GM12878 (cell line): ENCODE measurements at regions not wholly inside any gene's neighbourhood (a gene's known extent, or its start where the extent isn't known, plus 50 kb on each side); places are given as distances from the start of the nearest gene placed in this dataset.

Experiments
- ATAC-seq: fragments of 200-7000 bp; cut with Tn5 transposase; 3 replicates; pipeline ENCODE4 v1.9.1; 2020; ENCODE audit warnings: mild to moderate bottlenecking, moderate library complexity
- BruUV-seq: library from RNA; stranded (reverse); fragments of 400-500 nt; replicated peaks from 2 replicates; lab custom pipeline; 2021; lab: Mats Ljungman, UMichigan
- CTCF ChIA-PET: fragments of 300-600 bp; sonication (Branson Sonifier 250); formaldehyde crosslinking; extraction: SDS; loops from one replicate; lab custom pipeline; 2021; ENCODE audit warnings: inconsistent platforms; lab: Yijun Ruan, JAX
- POLR2A ChIA-PET: fragments of 350-600 bp; formaldehyde crosslinking; extraction: SDS; loops from one replicate; lab custom pipeline; 2021; ENCODE audit warnings: inconsistent platforms; lab: Charles Lee
- RAD21 ChIA-PET: fragments of 300-600 bp; sonication (Branson Sonifier 250); formaldehyde crosslinking; loops from one replicate; lab custom pipeline; 2023; ENCODE audit warnings: antibody characterized with exemption; ENCODE audit not compliant: unreplicated experiment; lab: Charles Lee
- SMC1A ChIA-PET: fragments of 300-600 bp; sonication (Branson Sonifier 250); formaldehyde crosslinking; loops from one replicate; lab custom pipeline; 2023; ENCODE audit not compliant: unreplicated experiment, uncharacterized antibody; lab: Charles Lee
- DNase-seq: peaks from one replicate; pipeline ENCODE4 v3.0.0-alpha.2; 2011; ENCODE audit warnings: low read depth, low spot score
- FAIRE-seq: peaks from 3 replicates; lab custom pipeline; 2011; peaks lifted over from hg19 to GRCh38; lab: Jason Lieb, UNC
- H2AFZ ChIP-seq: 2 replicates; pipeline ENCODE4 v1.6.0; 2011; ENCODE audit warnings: low read depth, low read length, control low read depth; ENCODE audit not compliant: control insufficient read depth
- H3K27ac ChIP-seq: 2 replicates; pipeline ENCODE4 v1.5.1; 2011; ENCODE audit warnings: control low read depth; ENCODE audit not compliant: control insufficient read depth, insufficient read depth
- H3K27me3 ChIP-seq, 2 experiments: replicated peaks in 1 of 2; 2 replicates each; pipeline versions ENCODE4 v1.6.0 to v1.6.1; 2011; ENCODE audit warnings: low read length in 1 of 2; ENCODE audit not compliant: control insufficient read depth in 2 of 2, insufficient read depth in 2 of 2
- H3K36me3 ChIP-seq, 2 experiments: 2 replicates each; pipeline ENCODE4 v1.5.1; 2011; ENCODE audit warnings: low read length in 1 of 2; ENCODE audit not compliant: control insufficient read depth in 2 of 2, insufficient read depth in 2 of 2
- H3K4me1 ChIP-seq: 2 replicates; pipeline ENCODE4 v1.6.1; 2011; ENCODE audit warnings: mild to moderate bottlenecking, low read length, moderate library complexity, mixed read lengths; ENCODE audit not compliant: control insufficient read depth, insufficient read depth
- H3K4me2 ChIP-seq: 2 replicates; pipeline ENCODE4 v1.6.0; 2011; ENCODE audit warnings: control low read depth; ENCODE audit not compliant: control insufficient read depth, insufficient read depth
- H3K4me3 ChIP-seq: fragments of 200-600 bp; sonication (generic); 2 replicates; pipeline ENCODE4 v1.5.1; 2016
- H3K79me2 ChIP-seq: 2 replicates; pipeline ENCODE4 v1.6.0; 2011; ENCODE audit warnings: low read length; ENCODE audit not compliant: control insufficient read depth, insufficient read depth
- H3K9ac ChIP-seq: 2 replicates; pipeline ENCODE4 v1.8.0; 2011; ENCODE audit warnings: low read length, control low read depth, mixed read lengths; ENCODE audit not compliant: control insufficient read depth, insufficient read depth
- H3K9me3 ChIP-seq: replicated peaks from 3 replicates; pipeline ENCODE4 v1.5.1; 2011; ENCODE audit warnings: mild to moderate bottlenecking, low read length; ENCODE audit not compliant: control insufficient read depth, insufficient read depth
- H4K20me1 ChIP-seq: 2 replicates; pipeline ENCODE4 v1.6.0; 2011; ENCODE audit not compliant: control insufficient read depth, insufficient read depth
- CREM ChIP-seq: IDR thresholded peaks from 2 replicates; pipeline ENCODE4 v1.6.1; 2014; ENCODE audit warnings: antibody characterized with exemption, low read depth
- MTA2 ChIP-seq: fragments of 450-650 bp; IDR thresholded peaks from 2 replicates; pipeline ENCODE4 v1.6.1; 2016; ENCODE audit warnings: low read depth, mild to moderate bottlenecking, moderate library complexity
- RBBP5 ChIP-seq: fragments of 200-600 bp; sonication (generic); conservative IDR thresholded peaks from 2 replicates; pipeline ENCODE4 v1.6.1; 2016
- RELA ChIP-seq: fragments of 450-650 bp; IDR thresholded peaks from 2 replicates; pipeline ENCODE4 v1.8.0; 2014; ENCODE audit warnings: borderline replicate concordance; ENCODE audit not compliant: partially characterized antibody
- SMAD5 ChIP-seq: IDR thresholded peaks from 2 replicates; pipeline ENCODE4 v1.6.1; 2016; ENCODE audit warnings: antibody characterized with exemption, low read depth
- SP1 ChIP-seq: IDR thresholded peaks from one replicate; pipeline ENCODE4 v1.6.1; 2011; ENCODE audit warnings: low read depth, low read length
- TCF7 ChIP-seq: IDR thresholded peaks from 2 replicates; pipeline ENCODE4 v1.6.1; 2014; ENCODE audit warnings: antibody characterized with exemption, borderline replicate concordance
- ZNF24 ChIP-seq: fragments of 450-650 bp; IDR thresholded peaks from 2 replicates; pipeline ENCODE4 v1.6.1; 2017; ENCODE audit warnings: antibody characterized with exemption, mild to moderate bottlenecking
- ZNF622 ChIP-seq: fragments of 450-650 bp; IDR thresholded peaks from 2 replicates; pipeline ENCODE4 v1.6.1; 2017; ENCODE audit warnings: mild to moderate bottlenecking, inconsistent platforms
- WGBS: methylation state at CpG from one replicate; pipeline ENCODE4 v1.1.6; 2016; ENCODE audit warnings: low lambda C conversion rate; ENCODE audit not compliant: insufficient replicate concordance, insufficient coverage; ENCODE audit errors: missing lambda C conversion rate; 5-methylcytosine and 5-hydroxymethylcytosine counted together
- in situ Hi-C: fragments of 300-500 bp; cut with MboI; formaldehyde crosslinking; loops from 9 replicates; pipeline ENCODE4 v1.14.3; 2018; ENCODE audit warnings: mixed read lengths
- intact Hi-C: fragments of 100-400 bp; cut with micrococcal nuclease; formaldehyde crosslinking; loops from one replicate; pipeline ENCODE4 v1.14.2; 2022; ENCODE audit not compliant: unreplicated experiment
- TF ChIP-seq, protein P1 (sequence below): fragments of 450-650 bp; IDR thresholded peaks from 2 replicates; pipeline ENCODE4 v1.6.1; 2017; ENCODE audit warnings: mild to moderate bottlenecking, moderate library complexity
- TF ChIP-seq, protein P2 (sequence below): IDR thresholded peaks from 2 replicates; pipeline ENCODE4 v1.6.1; 2011; ENCODE audit warnings: borderline replicate concordance, low read depth, mild to moderate bottlenecking, moderate library complexity, low read length; ENCODE audit not compliant: insufficient read depth, poor library complexity, severe bottlenecking
- TF ChIP-seq, protein P3 (sequence below): IDR thresholded peaks from 2 replicates; pipeline ENCODE4 v1.6.1; 2011; ENCODE audit warnings: low read depth, mild to moderate bottlenecking, low read length, moderate library complexity, borderline replicate concordance; ENCODE audit errors: extremely low read depth

DNA sequence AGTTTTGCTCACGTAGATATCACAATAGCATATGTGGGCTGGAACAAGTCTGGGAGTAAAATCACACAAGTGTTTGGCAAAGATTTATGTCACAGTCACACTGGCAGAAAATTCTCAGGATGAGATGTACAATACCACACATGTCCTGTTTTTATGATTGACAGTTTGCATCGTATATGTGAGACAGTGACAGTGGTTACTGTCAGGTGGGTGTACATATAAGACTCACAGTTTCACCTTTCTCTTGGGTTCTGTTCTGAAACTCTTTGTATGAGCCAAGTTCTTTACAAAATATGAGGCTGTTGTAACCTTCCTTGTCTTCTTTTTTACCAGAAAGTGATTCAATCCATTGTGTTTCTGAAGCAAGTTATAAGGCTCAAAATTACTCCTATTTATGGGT is 1012.5 kb upstream of the AMELY start:
- H3K27ac ChIP-seq = no peak overlapping the region
- H3K27me3 ChIP-seq = no peaks in the 10 kb centered on the region
- DNase-seq (no peak), FAIRE-seq (no peak), ATAC-seq (no peak)
- no TSS peak for BruUV-seq
- SMC1A ChIA-PET = no interaction called here
- no peak for TF ChIP-seq TCF7
- no peak for TF ChIP-seq SP1
- no peak for TF ChIP-seq RELA
- no peak for TF ChIP-seq SMAD5
- TF ChIP-seq MTA2 = no peak
- TF ChIP-seq ZNF622 = no peak
- TF ChIP-seq ZNF24 = no peak
- CTCF ChIA-PET = no interaction called here
- POLR2A ChIA-PET = no interaction called here
- H3K36me3 ChIP-seq = no peaks in the 10 kb centered on the region
- no CpG with 5 or more reads among the region's 2 CpGs for WGBS
- H3K79me2 ChIP-seq = no peaks in the 10 kb centered on the region
- no peak overlapping the region for H2AFZ ChIP-seq
- intact Hi-C loops (no loop called here), in situ Hi-C loops (no loop called here)
- H3K9ac ChIP-seq = no peak overlapping the region
- H3K4me2 ChIP-seq = no peak overlapping the region
- H3K4me3 ChIP-seq = no peak overlapping the region
- no peaks in the 10 kb centered on the region for H3K4me1 ChIP-seq
- RAD21 ChIA-PET = no interaction called here
- no peaks in the 10 kb centered on the region for H3K9me3 ChIP-seq
- no peaks in the 10 kb centered on the region for H4K20me1 ChIP-seq

DNA sequence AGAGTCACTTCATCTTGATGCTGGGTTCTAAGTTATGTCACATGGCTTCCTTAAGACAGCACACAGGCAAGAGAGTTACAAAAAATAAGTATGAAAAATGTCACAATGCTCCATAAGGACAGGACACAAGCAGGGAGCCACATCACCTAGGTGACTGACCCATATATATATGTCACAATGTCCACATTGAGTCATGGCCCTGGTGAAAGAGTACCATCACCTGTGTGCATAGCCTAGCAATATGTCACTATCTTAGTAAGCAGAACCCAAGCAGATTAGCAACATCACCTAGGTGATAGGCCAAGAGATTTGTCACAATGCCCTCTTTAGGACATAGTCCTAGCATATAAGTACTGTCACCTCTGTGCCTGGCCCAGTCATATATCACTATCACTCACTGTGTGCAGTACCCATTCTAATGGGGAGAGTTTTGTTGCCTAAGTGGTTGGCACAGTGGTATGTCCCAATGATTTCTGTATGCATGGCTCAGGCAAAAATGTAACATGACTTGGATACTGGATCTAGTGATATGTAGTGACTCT is 1012.0 kb upstream of the AMELY start:
- RAD21 ChIA-PET = no interaction called here
- no peak for ATAC-seq
- H3K79me2 ChIP-seq = no peaks in the 10 kb centered on the region
- TF ChIP-seq, protein P1, sequence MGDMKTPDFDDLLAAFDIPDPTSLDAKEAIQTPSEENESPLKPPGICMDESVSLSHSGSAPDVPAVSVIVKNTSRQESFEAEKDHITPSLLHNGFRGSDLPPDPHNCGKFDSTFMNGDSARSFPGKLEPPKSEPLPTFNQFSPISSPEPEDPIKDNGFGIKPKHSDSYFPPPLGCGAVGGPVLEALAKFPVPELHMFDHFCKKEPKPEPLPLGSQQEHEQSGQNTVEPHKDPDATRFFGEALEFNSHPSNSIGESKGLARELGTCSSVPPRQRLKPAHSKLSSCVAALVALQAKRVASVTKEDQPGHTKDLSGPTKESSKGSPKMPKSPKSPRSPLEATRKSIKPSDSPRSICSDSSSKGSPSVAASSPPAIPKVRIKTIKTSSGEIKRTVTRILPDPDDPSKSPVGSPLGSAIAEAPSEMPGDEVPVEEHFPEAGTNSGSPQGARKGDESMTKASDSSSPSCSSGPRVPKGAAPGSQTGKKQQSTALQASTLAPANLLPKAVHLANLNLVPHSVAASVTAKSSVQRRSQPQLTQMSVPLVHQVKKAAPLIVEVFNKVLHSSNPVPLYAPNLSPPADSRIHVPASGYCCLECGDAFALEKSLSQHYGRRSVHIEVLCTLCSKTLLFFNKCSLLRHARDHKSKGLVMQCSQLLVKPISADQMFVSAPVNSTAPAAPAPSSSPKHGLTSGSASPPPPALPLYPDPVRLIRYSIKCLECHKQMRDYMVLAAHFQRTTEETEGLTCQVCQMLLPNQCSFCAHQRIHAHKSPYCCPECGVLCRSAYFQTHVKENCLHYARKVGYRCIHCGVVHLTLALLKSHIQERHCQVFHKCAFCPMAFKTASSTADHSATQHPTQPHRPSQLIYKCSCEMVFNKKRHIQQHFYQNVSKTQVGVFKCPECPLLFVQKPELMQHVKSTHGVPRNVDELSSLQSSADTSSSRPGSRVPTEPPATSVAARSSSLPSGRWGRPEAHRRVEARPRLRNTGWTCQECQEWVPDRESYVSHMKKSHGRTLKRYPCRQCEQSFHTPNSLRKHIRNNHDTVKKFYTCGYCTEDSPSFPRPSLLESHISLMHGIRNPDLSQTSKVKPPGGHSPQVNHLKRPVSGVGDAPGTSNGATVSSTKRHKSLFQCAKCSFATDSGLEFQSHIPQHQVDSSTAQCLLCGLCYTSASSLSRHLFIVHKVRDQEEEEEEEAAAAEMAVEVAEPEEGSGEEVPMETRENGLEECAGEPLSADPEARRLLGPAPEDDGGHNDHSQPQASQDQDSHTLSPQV = no peak
- TF ChIP-seq CREM = no peak
- TF ChIP-seq, protein P2, sequence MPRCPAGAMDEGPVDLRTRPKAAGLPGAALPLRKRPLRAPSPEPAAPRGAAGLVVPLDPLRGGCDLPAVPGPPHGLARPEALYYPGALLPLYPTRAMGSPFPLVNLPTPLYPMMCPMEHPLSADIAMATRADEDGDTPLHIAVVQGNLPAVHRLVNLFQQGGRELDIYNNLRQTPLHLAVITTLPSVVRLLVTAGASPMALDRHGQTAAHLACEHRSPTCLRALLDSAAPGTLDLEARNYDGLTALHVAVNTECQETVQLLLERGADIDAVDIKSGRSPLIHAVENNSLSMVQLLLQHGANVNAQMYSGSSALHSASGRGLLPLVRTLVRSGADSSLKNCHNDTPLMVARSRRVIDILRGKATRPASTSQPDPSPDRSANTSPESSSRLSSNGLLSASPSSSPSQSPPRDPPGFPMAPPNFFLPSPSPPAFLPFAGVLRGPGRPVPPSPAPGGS = no peak
- TF ChIP-seq RBBP5 = no peak
- no peak for TF ChIP-seq ZNF622
- TF ChIP-seq, protein P3, sequence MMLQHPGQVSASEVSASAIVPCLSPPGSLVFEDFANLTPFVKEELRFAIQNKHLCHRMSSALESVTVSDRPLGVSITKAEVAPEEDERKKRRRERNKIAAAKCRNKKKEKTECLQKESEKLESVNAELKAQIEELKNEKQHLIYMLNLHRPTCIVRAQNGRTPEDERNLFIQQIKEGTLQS = no peak

More for the DNA sequence above, 1012.0 kb upstream of the AMELY start:
- no peak overlapping the region for H3K4me3 ChIP-seq
- no TSS peak for BruUV-seq
- ChIA-PET POLR2A (no interaction called here), CTCF (no interaction called here), SMC1A (no interaction called here)
- in situ Hi-C loops = no loop called here
- no peaks in the 10 kb centered on the region for H3K9me3 ChIP-seq
- H3K9ac ChIP-seq = no peak overlapping the region
- no peaks in the 10 kb centered on the region for H3K4me1 ChIP-seq
- intact Hi-C loops = no loop called here
- no peaks in the 10 kb centered on the region for H4K20me1 ChIP-seq
- H3K36me3 ChIP-seq = no peaks in the 10 kb centered on the region
- H3K27me3 ChIP-seq = no peaks in the 10 kb centered on the region
- FAIRE-seq (no peak), DNase-seq (no peak)
- no peak overlapping the region for H3K4me2 ChIP-seq
- no peak overlapping the region for H3K27ac ChIP-seq
- H2AFZ ChIP-seq = no peak overlapping the region
